ENCODE measurements at regions not wholly inside any gene's neighbourhood (a gene's known extent, or its start where the extent isn't known, plus 50 kb on each side); places are given as distances from the start of the nearest gene placed in this dataset.

DNA sequence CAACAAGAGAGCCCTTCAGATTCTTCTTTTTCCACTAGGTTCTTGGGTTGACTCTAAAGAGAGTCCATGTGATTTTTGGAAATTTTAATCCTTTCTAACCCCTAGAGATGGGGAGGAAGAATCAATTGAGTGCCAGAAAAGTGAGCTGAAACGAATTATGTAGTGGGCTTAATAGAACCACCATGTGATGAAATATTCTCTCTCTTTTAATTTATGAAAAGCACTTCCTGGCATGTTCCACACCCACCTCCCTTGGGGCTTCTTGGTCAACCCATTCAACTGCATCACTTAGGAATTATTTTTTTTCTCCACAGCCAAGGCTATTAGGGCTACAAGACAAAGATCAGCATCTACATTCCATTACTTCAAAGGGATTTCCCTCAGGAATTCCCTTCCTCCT, 79.6 kb downstream of the ZC3H11B start:
- no peaks in the 10 kb centered on the region for H3K9me3 ChIP-seq
- TF ChIP-seq, protein P1, sequence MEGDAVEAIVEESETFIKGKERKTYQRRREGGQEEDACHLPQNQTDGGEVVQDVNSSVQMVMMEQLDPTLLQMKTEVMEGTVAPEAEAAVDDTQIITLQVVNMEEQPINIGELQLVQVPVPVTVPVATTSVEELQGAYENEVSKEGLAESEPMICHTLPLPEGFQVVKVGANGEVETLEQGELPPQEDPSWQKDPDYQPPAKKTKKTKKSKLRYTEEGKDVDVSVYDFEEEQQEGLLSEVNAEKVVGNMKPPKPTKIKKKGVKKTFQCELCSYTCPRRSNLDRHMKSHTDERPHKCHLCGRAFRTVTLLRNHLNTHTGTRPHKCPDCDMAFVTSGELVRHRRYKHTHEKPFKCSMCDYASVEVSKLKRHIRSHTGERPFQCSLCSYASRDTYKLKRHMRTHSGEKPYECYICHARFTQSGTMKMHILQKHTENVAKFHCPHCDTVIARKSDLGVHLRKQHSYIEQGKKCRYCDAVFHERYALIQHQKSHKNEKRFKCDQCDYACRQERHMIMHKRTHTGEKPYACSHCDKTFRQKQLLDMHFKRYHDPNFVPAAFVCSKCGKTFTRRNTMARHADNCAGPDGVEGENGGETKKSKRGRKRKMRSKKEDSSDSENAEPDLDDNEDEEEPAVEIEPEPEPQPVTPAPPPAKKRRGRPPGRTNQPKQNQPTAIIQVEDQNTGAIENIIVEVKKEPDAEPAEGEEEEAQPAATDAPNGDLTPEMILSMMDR (IDR thresholded peaks at IDR 0.05): no peak
- no peaks in the 10 kb centered on the region for H3K36me3 ChIP-seq
- H3K4me1 ChIP-seq: peaks cover 0 to 3% (median 0%) of the 10 kb centered on the region in 9 donors
- no peaks in the 10 kb centered on the region for H3K27me3 ChIP-seq
- H3K4me3 ChIP-seq: no peak overlapping the region
- DNase-seq (no peak), ATAC-seq (peak in 7 of 8 donors; percentile 34 to 85 (median 55))
- 49 to 56% methylated on average over 1 of the region's 1 CpG for WGBS, 2 donors
- no peak overlapping the region for H3K27ac ChIP-seq
- intact Hi-C loops (cut with DNase I): no loop called here

DNA sequence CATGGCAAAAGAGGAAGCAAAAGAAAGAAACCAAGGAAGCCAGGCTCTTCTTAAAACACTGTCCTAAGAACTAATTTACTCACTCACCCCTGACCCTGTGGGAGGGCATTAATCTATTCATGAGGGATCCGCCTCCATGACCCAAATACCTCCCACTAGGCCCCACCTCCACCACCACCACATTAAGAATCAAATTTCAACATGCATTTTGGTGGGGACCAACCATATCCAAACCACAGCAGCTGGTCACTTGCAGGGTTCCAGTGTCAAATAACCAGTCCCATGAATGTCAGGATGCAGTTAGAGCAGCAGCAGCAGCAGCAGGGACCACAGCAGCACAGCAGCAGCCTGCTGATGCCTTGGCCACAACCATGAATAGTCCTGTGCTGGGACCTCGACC, 83.8 kb downstream of the ZC3H11B start:
- ATAC-seq (no peak), DNase-seq (no peak)
- intact Hi-C loops (cut with DNase I): no loop called here
- Histone ChIP-seq H3K4me1 (peaks cover 0 to 3% (median 0%) of the 10 kb centered on the region in 9 donors), H3K36me3 (no peaks in the 10 kb centered on the region), H3K9me3 (no peaks in the 10 kb centered on the region), H3K27ac (no peak overlapping the region), H3K27me3 (no peaks in the 10 kb centered on the region), H3K4me3 (no peak overlapping the region)
- TF ChIP-seq, protein P1 (IDR thresholded peaks at IDR 0.05): no peak
- WGBS, 2 donors: 63 to 73% methylated on average over 2 of the region's 2 CpGs

DNA sequence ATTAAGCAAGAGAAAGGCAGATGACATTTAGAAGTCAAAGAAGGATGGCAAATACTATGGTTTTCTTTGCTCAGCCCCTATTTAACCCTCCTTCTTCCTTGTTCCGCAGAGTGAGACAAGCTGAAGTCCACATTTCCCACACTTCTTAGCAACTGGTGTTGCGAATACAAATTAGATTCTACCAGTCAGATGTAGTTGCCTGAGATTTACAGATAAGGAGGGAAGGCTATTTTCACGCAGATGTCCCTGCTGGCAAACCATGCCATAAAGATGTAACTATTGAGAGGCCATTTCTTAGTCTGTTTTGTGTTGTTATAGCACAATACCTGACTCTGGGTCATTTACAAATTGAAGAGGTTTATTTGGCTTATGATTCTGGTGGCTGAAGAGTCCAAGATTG, 84.3 kb downstream of the ZC3H11B start:
- WGBS, 2 donors: 93 to 96% methylated on average over 3 of the region's 3 CpGs
- Histone ChIP-seq H3K27me3 (no peaks in the 10 kb centered on the region), H3K36me3 (no peaks in the 10 kb centered on the region), H3K9me3 (no peaks in the 10 kb centered on the region), H3K4me3 (no peak overlapping the region), H3K4me1 (peaks cover 0 to 3% (median 0%) of the 10 kb centered on the region in 9 donors), H3K27ac (no peak overlapping the region)
- intact Hi-C loops (cut with DNase I): no loop called here
- TF ChIP-seq, protein P1 (IDR thresholded peaks at IDR 0.05): no peak
- no peak for DNase-seq
- no peak for ATAC-seq

DNA sequence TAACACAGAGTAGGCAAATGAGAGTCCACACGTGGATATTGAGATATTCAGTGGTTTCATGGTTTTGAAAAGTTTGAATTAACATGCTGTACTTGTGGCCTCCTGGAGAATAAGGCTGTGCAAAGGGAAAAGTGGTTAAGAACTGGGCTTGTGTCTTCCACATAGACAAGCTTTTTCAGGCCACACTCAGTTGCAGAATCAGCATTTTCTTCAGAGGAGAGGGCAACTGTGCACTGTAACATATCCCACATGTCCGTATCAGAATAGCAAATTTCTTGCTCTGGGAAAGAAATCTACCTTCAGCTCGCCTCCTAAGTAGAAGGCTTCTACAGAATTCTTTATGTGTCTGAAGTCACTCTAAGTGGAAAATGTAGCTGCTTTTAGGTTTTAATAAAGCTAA, 84.9 kb downstream of the ZC3H11B start:
- no peak for ATAC-seq

More for the DNA sequence above, 84.9 kb downstream of the ZC3H11B start:
- intact Hi-C loops (cut with DNase I): no loop called here
- no peak for DNase-seq
- no peak overlapping the region for H3K27ac ChIP-seq
- no peak overlapping the region for H3K4me3 ChIP-seq
- TF ChIP-seq, protein P1 (IDR thresholded peaks at IDR 0.05): no peak
- no peaks in the 10 kb centered on the region for H3K27me3 ChIP-seq
- H3K36me3 ChIP-seq: no peaks in the 10 kb centered on the region
- WGBS, 2 donors: 80 to 91% methylated on average over 3 of the region's 3 CpGs
- no peaks in the 10 kb centered on the region for H3K9me3 ChIP-seq
- H3K4me1 ChIP-seq: peaks cover 0 to 3% (median 0%) of the 10 kb centered on the region in 9 donors
